HepG2 (cell line): ENCODE measurements at regions not wholly inside any gene's neighbourhood (a gene's known extent, or its start where the extent isn't known, plus 50 kb on each side); places are given as distances from the start of the nearest gene placed in this dataset.

ENCODE experiments used
- ATAC-seq: fragments of 200-7000 bp; cut with Tn5 transposase; 3 replicates; pipeline ENCODE4 v1.9.1; 2020; ENCODE audit warnings: mild to moderate bottlenecking, moderate library complexity
- BruUV-seq: library from RNA; stranded (reverse); fragments of 400-500 nt; replicated peaks from 2 replicates; lab custom pipeline; 2021; lab: Mats Ljungman, UMichigan
- CTCF ChIA-PET: fragments of 300-600 bp; formaldehyde crosslinking; extraction: SDS; loops from one replicate; lab custom pipeline; 2021; ENCODE audit warnings: low total read pairs, inconsistent platforms, low intra/inter-chr PET ratio; lab: Yijun Ruan, JAX
- POLR2A ChIA-PET: fragments of 350-600 bp; sonication (Branson Sonifier 250); formaldehyde crosslinking; loops from one replicate; lab custom pipeline; 2020; ENCODE audit warnings: antibody characterized with exemption, inconsistent platforms; lab: Yijun Ruan, JAX
- DNase-seq: peaks from one replicate; pipeline ENCODE4 v3.0.0-alpha.2; 2015; ENCODE audit warnings: low spot score
- FAIRE-seq: peaks from 3 replicates; lab custom pipeline; 2011; peaks lifted over from hg19 to GRCh38; lab: Jason Lieb, UNC
- H2AFZ ChIP-seq: one replicate; pipeline ENCODE4 v1.6.1; 2011; ENCODE audit warnings: low read length, inconsistent platforms
- H3K27ac ChIP-seq: fragments of 300-600 bp; 3 replicates; pipeline ENCODE4 v1.8.0; 2011; ENCODE audit warnings: mixed run types, mild to moderate bottlenecking, mixed read lengths, low read length, inconsistent platforms; ENCODE audit not compliant: insufficient read depth; ENCODE audit errors: extremely low read length
- H3K27me3 ChIP-seq, 2 experiments: fragments of 200-600 bp in 1 of 2; 2 replicates in 1 of 2; 3 replicates in 1 of 2; pipeline versions ENCODE4 v1.6.0 to v1.8.0; 2011; ENCODE audit warnings: low read length in 2 of 2, mild to moderate bottlenecking in 2 of 2, moderate library complexity in 2 of 2, inconsistent platforms in 1 of 2; ENCODE audit not compliant: insufficient read depth in 2 of 2, control insufficient read depth in 1 of 2
- H3K36me3 ChIP-seq, 2 experiments: fragments of 200-600 bp in 1 of 2; replicated peaks in 1 of 2; 2 replicates in 1 of 2; 3 replicates in 1 of 2; pipeline versions ENCODE4 v1.5.1 to v1.8.0; 2011; ENCODE audit warnings: low read length in 2 of 2, inconsistent platforms in 1 of 2; ENCODE audit not compliant: insufficient read depth in 2 of 2, control insufficient read depth in 1 of 2
- H3K4me1 ChIP-seq: 2 replicates; pipeline ENCODE4 v1.5.1; 2012; ENCODE audit warnings: low read length, inconsistent platforms; ENCODE audit not compliant: insufficient read depth
- H3K4me2 ChIP-seq: 2 replicates; pipeline ENCODE4 v1.6.0; 2011; ENCODE audit warnings: low read depth, low read length, inconsistent platforms
- H3K4me3 ChIP-seq, 3 experiments: fragments of 200-600 bp in 1 of 3; sonication (generic), shearing (Covaris generic) in 1 of 3; replicated peaks in 1 of 3; 2 replicates each; pipeline ENCODE4 v1.5.1; 2011 to 2016; ENCODE audit warnings: low read length in 3 of 3, inconsistent platforms in 2 of 3, low read depth in 2 of 3, mild to moderate bottlenecking in 2 of 3, control low read depth in 1 of 3, mixed read lengths in 1 of 3; ENCODE audit not compliant: insufficient read depth in 1 of 3
- H3K79me2 ChIP-seq: one replicate; pipeline ENCODE4 v1.6.1; 2011; ENCODE audit warnings: low read length, inconsistent platforms; ENCODE audit not compliant: insufficient read depth
- H3K9ac ChIP-seq: 2 replicates; pipeline ENCODE4 v1.6.0; 2011; ENCODE audit warnings: mild to moderate bottlenecking, low read depth, low read length, inconsistent platforms; ENCODE audit not compliant: insufficient read depth
- H3K9me3 ChIP-seq: 2 replicates; pipeline ENCODE4 v1.5.1; 2012; ENCODE audit warnings: mild to moderate bottlenecking, low read length
- H4K20me1 ChIP-seq: 2 replicates; pipeline ENCODE4 v1.6.0; 2011; ENCODE audit warnings: inconsistent platforms, mild to moderate bottlenecking, low read length, moderate library complexity; ENCODE audit not compliant: insufficient read depth
- DNMT3B ChIP-seq: conservative IDR thresholded peaks from 2 replicates; pipeline ENCODE4 v1.6.1; 2016; ENCODE audit warnings: missing biosample characterization, control low read depth
- ESRRA ChIP-seq: sonication (generic); formaldehyde crosslinking; IDR thresholded peaks from 2 replicates; pipeline ENCODE4 v1.5.1; 2020; ENCODE audit warnings: mild to moderate bottlenecking, low read depth, missing genetic modification reagents
- EZH2 ChIP-seq: conservative IDR thresholded peaks from 2 replicates; pipeline ENCODE4 v1.6.1; 2012; ENCODE audit warnings: mild to moderate bottlenecking, low read depth, low read length, moderate library complexity
- RAD21 ChIP-seq: fragments of 450-650 bp; formaldehyde crosslinking; IDR thresholded peaks from 2 replicates; pipeline ENCODE4 v1.5.0; 2020; ENCODE audit warnings: mild to moderate bottlenecking
- RFX3 ChIP-seq: IDR thresholded peaks from 2 replicates; pipeline ENCODE4 v1.6.1; 2016; ENCODE audit warnings: missing biosample characterization, missing genetic modification reagents
- ZBTB39 ChIP-seq: sonication (generic); formaldehyde crosslinking; IDR thresholded peaks from 2 replicates; pipeline ENCODE4 v1.5.0; 2020; ENCODE audit warnings: missing genetic modification reagents
- WGBS: methylation state at CpG from one replicate; pipeline ENCODE4 v1.1.6; 2017; ENCODE audit warnings: low lambda C conversion rate; 5-methylcytosine and 5-hydroxymethylcytosine counted together
- in situ Hi-C: cut with HindIII; loops from 2 replicates; pipeline ENCODE4 v1.10.0; 2017; ENCODE audit warnings: low pct_unique_long_range_greater_than_20kb; ENCODE audit not compliant: extremely low pct_ligation_motif_present
- intact Hi-C: fragments of 100-400 bp; cut with micrococcal nuclease; formaldehyde crosslinking; loops from one replicate; pipeline ENCODE4 v1.10.0; 2022; ENCODE audit not compliant: unreplicated experiment
- TF ChIP-seq, protein P1 (sequence below): sonication (generic); formaldehyde crosslinking; IDR thresholded peaks from one replicate; pipeline ENCODE4 v1.5.1; 2020; ENCODE audit warnings: mild to moderate bottlenecking, missing genetic modification reagents; ENCODE audit errors: not compliant biosample characterization
- TF ChIP-seq, protein P2 (sequence below): conservative IDR thresholded peaks from 2 replicates; pipeline ENCODE4 v1.6.1; 2018; ENCODE audit warnings: missing genetic modification reagents

GRCh38 chr2:144796164-144796563, 276.2 kb upstream of the ZEB2 start:
- in situ Hi-C loops (no loop called here), intact Hi-C loops (no loop called here)
- CTCF ChIA-PET, result no interaction called here
- Histone ChIP-seq H3K9me3 (0 out of 2 replicates have a peak, but pooled peaks cover 3% of the 10 kb centered on the region), H3K79me2 (no peaks in the 10 kb centered on the region), H4K20me1 (no peaks in the 10 kb centered on the region), H3K36me3 (no peaks in the 10 kb centered on the region), H3K9ac (no peak overlapping the region), H3K27ac (no peak overlapping the region), H3K27me3 (no peaks in the 10 kb centered on the region), H3K4me1 (no peaks in the 10 kb centered on the region), H3K4me3 (no peak overlapping the region), H2AFZ (peak overlapping the region; percentile 36), H3K4me2 (no peak overlapping the region)
- TF ChIP-seq EZH2 (no peak), RAD21 (CRISPR knock-in tag) (no peak), ESRRA (CRISPR knock-in tag) (no peak), ZBTB39 (CRISPR knock-in tag) (no peak), RFX3 (CRISPR knock-in tag) (no peak), DNMT3B (CRISPR knock-in tag) (no peak)
- TF ChIP-seq, protein P1, sequence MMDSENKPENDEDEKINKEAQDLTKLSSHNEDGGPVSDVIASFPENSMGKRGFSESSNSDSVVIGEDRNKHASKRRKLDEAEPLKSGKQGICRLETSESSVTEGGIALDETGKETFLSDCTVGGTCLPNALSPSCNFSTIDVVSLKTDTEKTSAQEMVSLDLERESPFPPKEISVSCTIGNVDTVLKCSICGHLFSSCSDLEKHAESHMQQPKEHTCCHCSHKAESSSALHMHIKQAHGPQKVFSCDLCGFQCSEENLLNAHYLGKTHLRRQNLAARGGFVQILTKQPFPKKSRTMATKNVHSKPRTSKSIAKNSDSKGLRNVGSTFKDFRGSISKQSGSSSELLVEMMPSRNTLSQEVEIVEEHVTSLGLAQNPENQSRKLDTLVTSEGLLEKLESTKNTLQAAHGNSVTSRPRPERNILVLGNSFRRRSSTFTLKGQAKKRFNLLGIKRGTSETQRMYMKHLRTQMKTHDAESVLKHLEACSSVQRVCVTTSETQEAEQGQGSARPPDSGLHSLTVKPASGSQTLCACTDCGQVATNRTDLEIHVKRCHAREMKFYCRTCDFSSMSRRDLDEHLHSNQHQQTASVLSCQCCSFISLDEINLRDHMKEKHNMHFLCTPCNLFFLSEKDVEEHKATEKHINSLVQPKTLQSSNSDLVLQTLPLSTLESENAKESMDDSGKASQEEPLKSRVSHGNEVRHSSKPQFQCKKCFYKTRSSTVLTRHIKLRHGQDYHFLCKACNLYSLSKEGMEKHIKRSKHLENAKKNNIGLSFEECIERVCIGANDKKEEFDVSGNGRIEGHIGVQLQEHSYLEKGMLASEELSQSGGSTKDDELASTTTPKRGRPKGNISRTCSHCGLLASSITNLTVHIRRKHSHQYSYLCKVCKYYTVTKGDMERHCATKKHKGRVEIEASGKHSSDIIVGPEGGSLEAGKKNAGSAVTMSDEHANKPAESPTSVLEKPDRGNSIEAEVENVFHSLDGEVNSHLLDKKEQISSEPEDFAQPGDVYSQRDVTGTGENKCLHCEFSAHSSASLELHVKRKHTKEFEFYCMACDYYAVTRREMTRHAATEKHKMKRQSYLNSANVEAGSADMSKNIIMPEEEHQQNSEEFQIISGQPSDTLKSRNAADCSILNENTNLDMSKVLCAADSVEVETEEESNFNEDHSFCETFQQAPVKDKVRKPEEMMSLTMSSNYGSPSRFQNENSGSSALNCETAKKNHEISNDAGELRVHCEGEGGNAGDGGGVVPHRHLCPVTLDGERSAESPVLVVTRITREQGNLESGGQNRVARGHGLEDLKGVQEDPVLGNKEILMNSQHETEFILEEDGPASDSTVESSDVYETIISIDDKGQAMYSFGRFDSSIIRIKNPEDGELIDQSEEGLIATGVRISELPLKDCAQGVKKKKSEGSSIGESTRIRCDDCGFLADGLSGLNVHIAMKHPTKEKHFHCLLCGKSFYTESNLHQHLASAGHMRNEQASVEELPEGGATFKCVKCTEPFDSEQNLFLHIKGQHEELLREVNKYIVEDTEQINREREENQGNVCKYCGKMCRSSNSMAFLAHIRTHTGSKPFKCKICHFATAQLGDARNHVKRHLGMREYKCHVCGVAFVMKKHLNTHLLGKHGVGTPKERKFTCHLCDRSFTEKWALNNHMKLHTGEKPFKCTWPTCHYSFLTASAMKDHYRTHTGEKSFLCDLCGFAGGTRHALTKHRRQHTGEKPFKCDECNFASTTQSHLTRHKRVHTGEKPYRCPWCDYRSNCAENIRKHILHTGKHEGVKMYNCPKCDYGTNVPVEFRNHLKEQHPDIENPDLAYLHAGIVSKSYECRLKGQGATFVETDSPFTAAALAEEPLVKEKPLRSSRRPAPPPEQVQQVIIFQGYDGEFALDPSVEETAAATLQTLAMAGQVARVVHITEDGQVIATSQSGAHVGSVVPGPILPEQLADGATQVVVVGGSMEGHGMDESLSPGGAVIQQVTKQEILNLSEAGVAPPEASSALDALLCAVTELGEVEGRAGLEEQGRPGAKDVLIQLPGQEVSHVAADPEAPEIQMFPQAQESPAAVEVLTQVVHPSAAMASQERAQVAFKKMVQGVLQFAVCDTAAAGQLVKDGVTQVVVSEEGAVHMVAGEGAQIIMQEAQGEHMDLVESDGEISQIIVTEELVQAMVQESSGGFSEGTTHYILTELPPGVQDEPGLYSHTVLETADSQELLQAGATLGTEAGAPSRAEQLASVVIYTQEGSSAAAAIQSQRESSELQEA (CRISPR knock-in tag), result no peak
- TF ChIP-seq, protein P2, sequence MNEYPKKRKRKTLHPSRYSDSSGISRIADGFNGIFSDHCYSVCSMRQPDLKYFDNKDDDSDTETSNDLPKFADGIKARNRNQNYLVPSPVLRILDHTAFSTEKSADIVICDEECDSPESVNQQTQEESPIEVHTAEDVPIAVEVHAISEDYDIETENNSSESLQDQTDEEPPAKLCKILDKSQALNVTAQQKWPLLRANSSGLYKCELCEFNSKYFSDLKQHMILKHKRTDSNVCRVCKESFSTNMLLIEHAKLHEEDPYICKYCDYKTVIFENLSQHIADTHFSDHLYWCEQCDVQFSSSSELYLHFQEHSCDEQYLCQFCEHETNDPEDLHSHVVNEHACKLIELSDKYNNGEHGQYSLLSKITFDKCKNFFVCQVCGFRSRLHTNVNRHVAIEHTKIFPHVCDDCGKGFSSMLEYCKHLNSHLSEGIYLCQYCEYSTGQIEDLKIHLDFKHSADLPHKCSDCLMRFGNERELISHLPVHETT (CRISPR knock-in tag), result no peak
- WGBS, result 3% methylated on average over 2 of the region's 2 CpGs
- POLR2A ChIA-PET, result no interaction called here
- no peak for FAIRE-seq
- ATAC-seq, result no peak
- DNase-seq, result no peak
- no TSS peak for BruUV-seq
